HEK293 (cell line): ENCODE measurements at regions not wholly inside any gene's neighbourhood (a gene's known extent, or its start where the extent isn't known, plus 50 kb on each side); places are given as distances from the start of the nearest gene placed in this dataset.

Experiments
- CTCF ChIA-PET: fragments of 350-600 bp; formaldehyde crosslinking; extraction: SDS; loops from one replicate; lab custom pipeline; 2021; ENCODE audit warnings: antibody characterized with exemption; lab: Yijun Ruan, JAX
- POLR2A ChIA-PET: fragments of 300-600 bp; formaldehyde crosslinking; extraction: SDS; loops from one replicate; lab custom pipeline; 2020; ENCODE audit warnings: antibody characterized with exemption, inconsistent platforms; lab: Yijun Ruan, JAX
- H3K27ac ChIP-seq: fragments of 200-500 bp; sonication (Bioruptor generic); 2 replicates; pipeline ENCODE4 v1.5.1; 2014; ENCODE audit warnings: low read depth, low read length, control low read depth, inconsistent platforms; ENCODE audit errors: extremely low read depth
- H3K36me3 ChIP-seq, 2 experiments: fragments of 200-500 bp in 1 of 2; sonication (Bioruptor generic) in 1 of 2; 1 replicate in 1 of 2; 2 replicates in 1 of 2; pipeline ENCODE4 v1.5.1; 2014 to 2017; ENCODE audit warnings: inconsistent platforms in 2 of 2, low read length in 2 of 2; ENCODE audit not compliant: control insufficient read depth in 2 of 2, insufficient read depth in 1 of 2
- H3K4me1 ChIP-seq: fragments of 200-500 bp; sonication (Bioruptor generic); 2 replicates; pipeline ENCODE4 v1.5.1; 2014; ENCODE audit warnings: mild to moderate bottlenecking, low read length, inconsistent platforms; ENCODE audit not compliant: control insufficient read depth, insufficient read depth
- H3K4me3 ChIP-seq: 2 replicates; pipeline ENCODE4 v1.5.1; 2011; ENCODE audit warnings: low read depth, mild to moderate bottlenecking, control low read depth, low read length, moderate library complexity
- H3K9me3 ChIP-seq: fragments of 200-500 bp; sonication (Bioruptor generic); 2 replicates; pipeline ENCODE4 v1.5.1; 2014; ENCODE audit warnings: low read depth, low read length, inconsistent platforms; ENCODE audit not compliant: control insufficient read depth, insufficient read depth
- OVOL3 ChIP-seq: fragments of 450-650 bp; formaldehyde crosslinking; IDR thresholded peaks from 2 replicates; pipeline ENCODE4 v1.5.1; 2016; ENCODE audit warnings: missing biosample characterization, missing genetic modification characterization
- SALL2 ChIP-seq: fragments of 450-650 bp; formaldehyde crosslinking; IDR thresholded peaks from 2 replicates; pipeline ENCODE4 v1.5.0; 2017; ENCODE audit warnings: missing biosample characterization, mild to moderate bottlenecking, missing genetic modification characterization, borderline replicate concordance
- ZBTB1 ChIP-seq: fragments of 450-650 bp; formaldehyde crosslinking; IDR thresholded peaks from 2 replicates; pipeline ENCODE4 v1.5.1; 2016; ENCODE audit warnings: missing biosample characterization, missing genetic modification characterization
- ZBTB20 ChIP-seq: fragments of 450-650 bp; formaldehyde crosslinking; IDR thresholded peaks from 2 replicates; pipeline ENCODE4 v1.5.1; 2016; ENCODE audit warnings: missing biosample characterization, missing genetic modification characterization
- ZFP41 ChIP-seq: fragments of 450-650 bp; formaldehyde crosslinking; IDR thresholded peaks from 2 replicates; pipeline ENCODE4 v1.5.1; 2016; ENCODE audit warnings: missing biosample characterization, missing genetic modification characterization, borderline replicate concordance
- ZNF140 ChIP-seq: fragments of 450-650 bp; formaldehyde crosslinking; IDR thresholded peaks from 2 replicates; pipeline ENCODE4 v1.5.1; 2016; ENCODE audit warnings: missing biosample characterization, missing genetic modification characterization
- ZNF146 ChIP-seq: fragments of 450-650 bp; formaldehyde crosslinking; IDR thresholded peaks from 2 replicates; pipeline ENCODE4 v1.5.1; 2016; ENCODE audit warnings: missing biosample characterization, missing genetic modification characterization
- ZNF16 ChIP-seq: fragments of 450-650 bp; formaldehyde crosslinking; IDR thresholded peaks from 2 replicates; pipeline ENCODE4 v1.5.1; 2016; ENCODE audit warnings: low read depth, missing biosample characterization, missing genetic modification characterization
- ZNF174 ChIP-seq: fragments of 450-650 bp; formaldehyde crosslinking; IDR thresholded peaks from 2 replicates; pipeline ENCODE4 v1.5.0; 2017; ENCODE audit warnings: missing biosample characterization, mild to moderate bottlenecking, missing genetic modification characterization
- ZNF184 ChIP-seq: fragments of 450-650 bp; IDR thresholded peaks from 2 replicates; pipeline ENCODE4 v1.5.1; 2018; ENCODE audit warnings: missing biosample characterization, mild to moderate bottlenecking, missing genetic modification characterization
- ZNF202 ChIP-seq: fragments of 450-650 bp; formaldehyde crosslinking; IDR thresholded peaks from 2 replicates; pipeline ENCODE4 v1.5.1; 2016; ENCODE audit warnings: missing biosample characterization, missing genetic modification characterization, borderline replicate concordance
- ZNF341 ChIP-seq: fragments of 450-650 bp; formaldehyde crosslinking; IDR thresholded peaks from 2 replicates; pipeline ENCODE4; 2016; ENCODE audit warnings: low read depth, missing biosample characterization, missing genetic modification characterization
- ZNF548 ChIP-seq: fragments of 450-650 bp; formaldehyde crosslinking; IDR thresholded peaks from 2 replicates; pipeline ENCODE4 v1.5.1; 2016; ENCODE audit warnings: missing biosample characterization, missing genetic modification characterization
- ZNF596 ChIP-seq: fragments of 450-650 bp; IDR thresholded peaks from 2 replicates; pipeline ENCODE4 v1.5.0; 2018; ENCODE audit warnings: missing biosample characterization, mild to moderate bottlenecking, missing genetic modification characterization, moderate library complexity
- ZNF658 ChIP-seq: fragments of 450-650 bp; formaldehyde crosslinking; IDR thresholded peaks from 2 replicates; pipeline ENCODE4; 2016; ENCODE audit warnings: missing biosample characterization, missing genetic modification characterization
- TF ChIP-seq, protein P1 (sequence below): fragments of 450-650 bp; formaldehyde crosslinking; IDR thresholded peaks from 2 replicates; pipeline ENCODE4 v1.5.1; 2016; ENCODE audit warnings: missing biosample characterization, missing genetic modification characterization, borderline replicate concordance
- TF ChIP-seq, protein P2 (sequence below): fragments of 450-650 bp; formaldehyde crosslinking; IDR thresholded peaks from 2 replicates; pipeline ENCODE4 v1.5.1; 2016; ENCODE audit warnings: missing biosample characterization, missing genetic modification characterization

DNA sequence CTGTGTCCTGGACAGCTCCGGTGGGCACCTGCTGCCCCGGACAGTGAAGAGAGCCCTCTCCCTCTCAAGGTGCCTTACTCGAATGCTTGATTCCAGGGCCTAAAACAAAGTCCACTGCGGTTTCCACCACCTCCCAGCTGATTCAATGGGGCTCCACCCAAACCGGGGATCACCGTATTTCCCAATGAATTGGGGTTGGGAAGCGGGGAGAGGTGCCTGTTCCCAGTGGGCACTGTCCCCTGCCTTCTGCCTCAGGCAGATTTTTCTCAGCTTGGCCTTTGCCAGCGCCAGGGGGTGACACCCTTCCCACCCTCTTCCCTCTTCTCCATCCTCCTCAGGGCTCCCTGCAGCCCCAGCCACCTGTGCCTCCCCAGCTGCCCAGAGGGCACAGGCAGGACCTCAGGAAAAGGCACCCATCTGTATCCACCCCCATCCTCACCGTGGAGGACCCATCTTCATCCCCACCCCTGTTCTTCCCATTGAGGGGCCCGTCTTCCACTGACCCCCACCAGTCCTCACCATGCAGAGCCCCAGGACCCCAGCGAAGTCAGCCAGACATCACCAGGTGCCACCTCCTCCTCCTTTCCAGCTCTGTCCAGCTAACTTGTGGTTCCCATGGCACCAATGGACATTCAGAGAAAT lies 66.7 kb upstream of the HPCAL1 start (continued):
- no peak for TF ChIP-seq SALL2 (tag by site-specific recombination)
- TF ChIP-seq ZNF184 (tag by site-specific recombination): no peak
- TF ChIP-seq ZNF140: no peak

DNA sequence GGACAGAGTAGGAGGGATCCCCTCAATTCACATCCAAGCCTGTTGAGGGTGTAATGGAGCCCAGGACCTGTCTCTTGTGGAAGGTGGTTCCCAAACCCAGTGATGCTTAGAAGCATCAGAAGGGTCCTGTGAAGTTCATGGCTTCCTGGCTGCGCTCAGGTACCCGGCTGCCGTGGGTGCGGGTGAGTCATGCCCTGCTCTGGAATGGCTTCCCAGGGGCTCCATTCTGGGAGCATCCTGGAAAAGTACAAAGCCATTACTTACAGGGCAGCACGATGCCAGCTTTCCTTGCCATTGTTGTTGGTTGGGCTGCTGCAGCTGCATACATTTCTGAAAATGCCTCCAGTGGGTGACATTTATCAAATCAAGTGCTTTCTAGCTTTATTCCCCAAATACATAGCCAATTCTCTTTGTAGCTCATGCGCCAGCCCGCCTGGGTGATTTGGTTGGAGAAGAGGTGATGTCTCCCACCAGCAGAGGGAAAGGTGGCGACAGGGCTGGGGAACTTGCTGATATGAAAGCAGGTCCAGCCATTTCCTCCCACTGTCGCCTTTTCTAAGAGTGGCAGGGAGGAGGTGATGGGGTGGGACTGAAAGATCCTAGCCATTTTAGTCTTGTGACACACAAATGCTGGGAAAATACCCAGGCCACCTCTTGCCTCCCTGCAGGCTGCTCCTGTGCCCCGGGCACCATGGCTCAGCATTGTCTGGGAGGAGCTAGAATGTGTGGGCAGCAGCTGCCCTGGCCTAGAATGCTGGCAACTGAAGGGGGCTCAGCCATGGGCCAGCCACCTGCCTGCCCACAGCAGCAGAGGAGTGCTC lies 65.9 kb upstream of the HPCAL1 start:
- TF ChIP-seq, protein P1, sequence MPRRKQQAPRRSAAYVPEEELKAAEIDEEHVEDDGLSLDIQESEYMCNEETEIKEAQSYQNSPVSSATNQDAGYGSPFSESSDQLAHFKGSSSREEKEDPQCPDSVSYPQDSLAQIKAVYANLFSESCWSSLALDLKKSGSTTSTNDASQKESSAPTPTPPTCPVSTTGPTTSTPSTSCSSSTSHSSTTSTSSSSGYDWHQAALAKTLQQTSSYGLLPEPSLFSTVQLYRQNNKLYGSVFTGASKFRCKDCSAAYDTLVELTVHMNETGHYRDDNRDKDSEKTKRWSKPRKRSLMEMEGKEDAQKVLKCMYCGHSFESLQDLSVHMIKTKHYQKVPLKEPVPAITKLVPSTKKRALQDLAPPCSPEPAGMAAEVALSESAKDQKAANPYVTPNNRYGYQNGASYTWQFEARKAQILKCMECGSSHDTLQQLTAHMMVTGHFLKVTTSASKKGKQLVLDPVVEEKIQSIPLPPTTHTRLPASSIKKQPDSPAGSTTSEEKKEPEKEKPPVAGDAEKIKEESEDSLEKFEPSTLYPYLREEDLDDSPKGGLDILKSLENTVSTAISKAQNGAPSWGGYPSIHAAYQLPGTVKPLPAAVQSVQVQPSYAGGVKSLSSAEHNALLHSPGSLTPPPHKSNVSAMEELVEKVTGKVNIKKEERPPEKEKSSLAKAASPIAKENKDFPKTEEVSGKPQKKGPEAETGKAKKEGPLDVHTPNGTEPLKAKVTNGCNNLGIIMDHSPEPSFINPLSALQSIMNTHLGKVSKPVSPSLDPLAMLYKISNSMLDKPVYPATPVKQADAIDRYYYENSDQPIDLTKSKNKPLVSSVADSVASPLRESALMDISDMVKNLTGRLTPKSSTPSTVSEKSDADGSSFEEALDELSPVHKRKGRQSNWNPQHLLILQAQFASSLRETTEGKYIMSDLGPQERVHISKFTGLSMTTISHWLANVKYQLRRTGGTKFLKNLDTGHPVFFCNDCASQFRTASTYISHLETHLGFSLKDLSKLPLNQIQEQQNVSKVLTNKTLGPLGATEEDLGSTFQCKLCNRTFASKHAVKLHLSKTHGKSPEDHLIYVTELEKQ (tag by site-specific recombination): no peak
- TF ChIP-seq ZBTB1 (tag by site-specific recombination) (no peak), ZNF596 (tag by site-specific recombination) (no peak), ZNF548 (no peak), OVOL3 (tag by site-specific recombination) (no peak), ZNF658 (tag by site-specific recombination) (no peak), ZNF202 (tag by site-specific recombination) (no peak), ZNF146 (tag by site-specific recombination) (no peak), ZFP41 (tag by site-specific recombination) (no peak), ZNF174 (no peak), ZNF16 (tag by site-specific recombination) (no peak), ZNF341 (tag by site-specific recombination) (no peak), ZBTB20 (tag by site-specific recombination) (no peak)
- TF ChIP-seq, protein P2, sequence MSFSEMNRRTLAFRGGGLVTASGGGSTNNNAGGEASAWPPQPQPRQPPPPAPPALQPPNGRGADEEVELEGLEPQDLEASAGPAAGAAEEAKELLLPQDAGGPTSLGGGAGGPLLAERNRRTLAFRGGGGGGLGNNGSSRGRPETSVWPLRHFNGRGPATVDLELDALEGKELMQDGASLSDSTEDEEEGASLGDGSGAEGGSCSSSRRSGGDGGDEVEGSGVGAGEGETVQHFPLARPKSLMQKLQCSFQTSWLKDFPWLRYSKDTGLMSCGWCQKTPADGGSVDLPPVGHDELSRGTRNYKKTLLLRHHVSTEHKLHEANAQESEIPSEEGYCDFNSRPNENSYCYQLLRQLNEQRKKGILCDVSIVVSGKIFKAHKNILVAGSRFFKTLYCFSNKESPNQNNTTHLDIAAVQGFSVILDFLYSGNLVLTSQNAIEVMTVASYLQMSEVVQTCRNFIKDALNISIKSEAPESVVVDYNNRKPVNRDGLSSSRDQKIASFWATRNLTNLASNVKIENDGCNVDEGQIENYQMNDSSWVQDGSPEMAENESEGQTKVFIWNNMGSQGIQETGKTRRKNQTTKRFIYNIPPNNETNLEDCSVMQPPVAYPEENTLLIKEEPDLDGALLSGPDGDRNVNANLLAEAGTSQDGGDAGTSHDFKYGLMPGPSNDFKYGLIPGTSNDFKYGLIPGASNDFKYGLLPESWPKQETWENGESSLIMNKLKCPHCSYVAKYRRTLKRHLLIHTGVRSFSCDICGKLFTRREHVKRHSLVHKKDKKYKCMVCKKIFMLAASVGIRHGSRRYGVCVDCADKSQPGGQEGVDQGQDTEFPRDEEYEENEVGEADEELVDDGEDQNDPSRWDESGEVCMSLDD (tag by site-specific recombination): no peak
- H3K4me3 ChIP-seq: no peak overlapping the region
- H3K4me1 ChIP-seq: no peaks in the 10 kb centered on the region
- no peaks in the 10 kb centered on the region for H3K36me3 ChIP-seq
- no peak overlapping the region for H3K27ac ChIP-seq
- H3K9me3 ChIP-seq: no peaks in the 10 kb centered on the region
- ChIA-PET POLR2A (no interaction called here), CTCF (interaction anchor here (0.6 to 0.7 kb wide), 3 partner anchors 23 to 199 kb away, joined by 3 to 5 read pairs (median 4); no protein-coding TSS in a partner anchor)
